ENCODE measurements at regions not wholly inside any gene's neighbourhood (a gene's known extent, or its start where the extent isn't known, plus 50 kb on each side); places are given as distances from the start of the nearest gene placed in this dataset.

- DNase-seq (ENCODE audit: low read depth in 3 of 3) = no peak
Measured at GRCh38 chr15:45743426-45744235, 108.8 kb downstream of the SQOR start.

- DNase-seq (ENCODE audit: low read depth in 3 of 3) = no peak
Measured at GRCh38 chr15:45744236-45744589, 109.4 kb downstream of the SQOR start.

DNA sequence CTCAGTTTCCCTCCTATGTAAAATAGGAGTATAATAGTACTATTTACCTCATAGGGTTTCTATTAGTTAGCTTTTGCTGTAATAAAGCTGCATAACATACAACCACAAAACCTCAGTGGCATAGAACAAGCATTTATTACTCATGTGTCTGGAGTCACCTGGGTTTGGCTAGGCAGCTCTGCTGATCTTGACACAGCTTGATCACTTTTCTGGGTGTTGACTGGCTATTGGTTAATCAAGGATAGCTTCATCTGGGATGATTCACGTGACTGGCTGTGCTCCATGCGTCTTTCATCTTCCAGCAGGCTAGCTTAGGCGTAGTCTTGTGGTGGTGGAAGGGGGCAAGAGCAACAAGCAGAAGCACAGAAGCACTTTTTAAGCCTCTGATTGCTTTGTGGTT lies 112.6 kb downstream of the SQOR start:
- DNase-seq (ENCODE audit: low read depth in 3 of 3) = no peak

GRCh38 chr15:45751629-45752028 lies 116.8 kb downstream of the SQOR start:
- no peak for DNase-seq (ENCODE audit: low read depth in 3 of 3)

GRCh38 chr15:45759936-45760335 lies 125.1 kb downstream of the SQOR start:
- no peak for DNase-seq (ENCODE audit: low read depth in 3 of 3)

- DNase-seq (ENCODE audit: low read depth in 3 of 3) = no peak
Measured at GRCh38 chr15:45762726-45763125, 127.9 kb downstream of the SQOR start.

DNA sequence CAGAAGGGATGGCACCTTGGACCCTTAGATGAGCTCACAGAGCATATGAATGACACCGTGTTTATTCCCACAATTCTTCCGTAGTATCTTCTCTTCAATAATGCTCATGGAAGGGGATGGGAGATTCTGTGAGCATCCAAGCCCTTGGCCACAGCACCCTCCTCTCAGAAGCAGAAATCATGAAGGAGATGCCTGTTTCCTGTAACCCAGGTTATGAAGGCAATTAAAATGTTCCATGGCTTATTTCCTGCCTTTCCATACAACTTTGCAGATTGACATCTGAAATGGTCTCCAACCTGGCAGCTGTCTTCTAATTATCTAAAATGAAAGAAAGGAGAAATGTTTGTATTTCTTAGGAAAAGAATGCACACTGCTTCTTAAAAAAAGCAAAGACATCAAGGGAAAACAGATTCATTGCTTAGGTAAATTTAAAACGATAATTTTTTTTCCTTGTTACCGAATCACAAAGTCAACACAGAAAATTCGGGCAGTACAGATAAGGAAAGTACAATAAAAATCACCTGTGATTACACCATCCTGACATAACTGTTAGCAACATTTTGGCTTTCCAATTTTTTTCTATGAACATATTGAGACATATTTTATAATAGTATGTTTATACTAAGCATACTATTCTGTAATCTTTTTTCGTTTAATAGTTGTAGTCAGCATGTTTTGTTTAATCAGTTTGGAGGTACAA lies 128.5 kb downstream of the SQOR start:
- DNase-seq (ENCODE audit: low read depth in 3 of 3) = no peak

DNA sequence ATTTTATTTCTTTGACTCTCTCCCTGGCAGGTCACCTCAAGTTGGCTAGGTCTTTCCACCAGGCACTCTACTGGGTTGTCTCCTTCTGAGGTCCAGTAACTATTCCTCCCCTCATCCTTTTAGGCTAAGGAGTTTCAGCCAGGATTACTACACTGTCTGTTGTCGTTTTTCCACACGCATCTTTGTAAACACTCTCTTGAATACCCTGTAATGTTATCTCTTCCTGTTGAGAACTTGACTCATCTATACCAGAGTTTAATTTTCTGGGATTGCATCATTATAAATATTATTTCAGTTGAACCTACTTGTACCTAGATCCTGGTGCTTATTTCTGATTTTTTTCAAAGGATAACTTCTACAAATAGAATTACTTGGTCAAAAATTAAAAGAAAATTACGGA lies 138.3 kb downstream of the SQOR start:
- DNase-seq (ENCODE audit: low read depth in 3 of 3) = no peak

GRCh38 chr15:45776772-45777171 lies 141.9 kb downstream of the SQOR start:
- DNase-seq (ENCODE audit: low read depth in 3 of 3) = no peak

DNA sequence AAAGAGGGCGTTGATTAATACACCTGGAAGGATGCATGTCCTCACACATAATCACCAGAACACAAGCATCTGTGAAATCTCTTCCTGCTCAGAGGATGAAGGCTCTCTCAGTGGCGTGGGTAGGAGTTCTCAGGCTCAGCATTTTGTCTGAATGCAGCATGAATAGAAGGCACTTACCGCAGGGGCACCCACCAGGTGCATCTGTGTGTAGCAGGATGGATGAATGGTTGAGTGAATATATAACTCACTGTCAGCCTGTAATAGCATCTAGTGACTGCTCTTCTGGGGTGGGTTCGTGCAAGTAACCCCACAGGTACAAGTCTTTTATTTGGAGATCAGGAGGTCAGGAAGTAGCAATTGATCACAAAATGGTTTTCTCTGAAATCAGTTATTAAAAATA lies 143.0 kb downstream of the SQOR start:
- DNase-seq (ENCODE audit: low read depth in 3 of 3) = no peak

DNA sequence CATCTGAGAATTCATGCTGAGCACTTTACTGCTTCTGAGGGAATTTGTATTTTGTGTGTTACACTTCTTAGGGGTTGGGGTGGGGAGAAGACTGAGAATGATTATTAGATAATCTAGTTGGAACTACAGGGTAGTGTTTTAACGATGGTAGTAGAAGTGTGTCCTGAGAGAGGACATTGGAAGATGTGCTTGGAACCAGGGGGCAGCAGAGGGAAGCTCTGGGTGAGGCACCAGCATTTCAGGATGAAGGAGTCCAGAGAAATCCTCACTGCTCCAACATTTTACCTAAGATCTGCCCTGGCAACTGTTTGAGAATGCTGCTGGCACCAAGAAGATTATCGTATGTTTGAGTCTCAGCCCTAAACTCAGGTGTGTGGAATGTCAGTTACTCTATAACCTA lies 145.5 kb downstream of the SQOR start:
- no peak for DNase-seq (ENCODE audit: low read depth in 3 of 3)

GRCh38 chr15:45784656-45785055 lies 149.8 kb downstream of the SQOR start:
- DNase-seq (ENCODE audit: low read depth in 3 of 3) = no peak

DNA sequence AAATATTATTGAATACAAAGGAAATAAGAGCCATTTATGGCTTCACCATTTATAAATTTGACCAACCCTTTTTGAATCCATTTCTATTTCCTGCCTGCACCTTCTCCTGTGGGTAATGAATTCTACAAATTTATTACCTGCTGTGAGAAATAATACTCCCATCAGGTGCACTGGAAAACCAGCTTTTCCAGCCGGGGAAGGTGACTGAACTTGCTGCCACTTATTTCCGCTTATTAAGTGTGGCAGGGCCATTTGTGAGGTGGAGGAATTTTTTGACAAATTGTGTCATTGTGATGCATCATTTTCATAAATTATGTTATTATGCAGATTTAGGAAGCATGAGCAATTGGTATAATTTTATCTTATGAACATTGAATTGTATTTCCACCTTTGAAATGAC lies 151.1 kb downstream of the SQOR start:
- no peak for DNase-seq (ENCODE audit: low read depth in 3 of 3)

- DNase-seq (ENCODE audit: low read depth in 3 of 3) = no peak
Measured at GRCh38 chr15:45790325-45790943, 155.6 kb downstream of the SQOR start.

- DNase-seq (ENCODE audit: low read depth in 3 of 3) = no peak
Measured at GRCh38 chr15:45794304-45794703, 159.5 kb downstream of the SQOR start.

- DNase-seq (ENCODE audit: low read depth in 3 of 3) = no peak
Measured at GRCh38 chr15:45794712-45795439, 160.0 kb downstream of the SQOR start.

DNA sequence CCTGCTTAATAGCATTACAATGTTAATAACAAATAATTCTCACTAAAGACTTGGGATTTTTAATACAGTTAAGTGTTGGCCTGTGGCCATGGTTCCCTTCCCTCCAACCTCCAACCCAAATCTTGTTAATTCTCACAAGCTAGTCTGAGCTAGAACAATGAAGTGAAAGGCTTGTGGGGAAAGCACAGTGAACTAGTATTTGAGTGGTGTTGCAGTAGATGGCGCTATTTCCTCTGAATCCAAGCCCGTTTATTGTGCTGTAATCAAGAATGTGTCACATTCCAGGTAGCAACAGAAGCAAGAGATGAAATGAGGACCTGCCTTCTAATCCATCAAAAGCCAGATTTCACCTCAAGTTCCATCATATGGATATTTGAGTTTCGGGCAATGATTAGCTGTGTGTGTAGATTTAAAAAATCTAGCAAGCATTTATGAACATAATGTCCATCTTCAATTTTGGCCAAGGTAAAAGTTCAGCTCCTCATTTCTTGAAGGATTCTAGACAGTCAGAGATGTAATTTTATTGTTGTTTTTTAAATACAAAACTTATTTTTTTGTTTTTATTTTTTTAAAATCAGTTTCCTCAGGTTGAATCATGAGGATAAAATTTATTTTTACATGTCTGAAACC lies 160.7 kb downstream of the SQOR start:
- no peak for DNase-seq (ENCODE audit: low read depth in 3 of 3)

DNA sequence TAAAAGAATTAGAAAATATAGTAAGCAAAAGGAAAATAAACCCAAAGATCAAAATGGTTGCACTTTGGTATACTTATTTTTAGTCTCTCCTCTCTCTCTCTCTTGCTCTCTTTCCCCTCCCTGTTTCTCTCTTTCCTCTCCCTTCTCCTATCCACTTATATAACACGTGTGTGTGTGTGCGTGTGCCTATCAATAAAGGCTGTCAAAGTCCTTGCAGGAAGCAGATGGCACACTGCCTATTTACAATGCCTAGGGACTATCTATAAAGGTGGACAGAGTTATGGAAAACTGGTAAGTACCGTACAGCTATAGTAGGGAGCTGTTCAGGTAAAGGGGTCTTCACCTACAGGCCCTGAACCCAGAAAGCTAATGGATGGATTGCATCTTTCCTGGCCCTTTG lies 161.6 kb downstream of the SQOR start:
- no peak for DNase-seq (ENCODE audit: low read depth in 3 of 3)

DNA sequence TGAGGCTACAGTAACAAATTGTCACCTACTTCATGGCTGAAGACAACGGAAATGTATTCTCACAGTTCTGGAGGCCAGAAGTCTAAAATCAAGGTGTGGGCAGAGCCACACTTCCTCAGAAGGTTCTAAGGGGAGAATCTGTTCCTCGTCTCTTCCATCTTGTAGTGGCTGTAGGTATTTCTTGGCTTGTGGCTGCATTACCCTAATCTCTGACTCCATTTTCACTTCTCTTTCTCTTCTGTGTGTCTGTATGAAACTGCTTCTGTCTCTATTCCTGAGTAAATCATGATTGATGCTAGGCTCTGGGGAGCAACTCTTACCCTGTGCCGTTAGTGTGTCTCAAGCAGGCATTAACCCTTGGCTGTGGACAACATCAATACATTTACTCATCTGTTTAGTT lies 164.7 kb downstream of the SQOR start:
- DNase-seq (ENCODE audit: low read depth in 3 of 3) = no peak

DNA sequence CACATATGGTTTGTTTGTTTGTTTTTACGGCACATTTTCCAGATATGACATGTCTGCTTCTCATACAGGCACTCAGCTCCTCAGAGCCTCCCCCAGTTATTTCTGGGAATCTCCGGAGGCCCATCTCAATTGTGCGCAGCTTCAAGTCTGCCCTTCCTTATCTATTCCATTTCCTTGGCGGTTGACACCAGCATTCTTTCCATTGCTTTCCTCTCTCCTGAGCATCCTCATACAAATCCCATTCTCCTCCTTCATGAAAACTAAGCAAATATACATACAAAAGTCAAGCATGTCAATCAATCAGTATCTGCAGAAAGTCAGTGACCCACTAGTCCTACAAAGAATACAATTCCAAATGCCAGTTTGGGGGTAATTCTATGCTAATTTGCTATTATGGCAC lies 166.7 kb downstream of the SQOR start:
- no peak for DNase-seq (ENCODE audit: low read depth in 3 of 3)

DNA sequence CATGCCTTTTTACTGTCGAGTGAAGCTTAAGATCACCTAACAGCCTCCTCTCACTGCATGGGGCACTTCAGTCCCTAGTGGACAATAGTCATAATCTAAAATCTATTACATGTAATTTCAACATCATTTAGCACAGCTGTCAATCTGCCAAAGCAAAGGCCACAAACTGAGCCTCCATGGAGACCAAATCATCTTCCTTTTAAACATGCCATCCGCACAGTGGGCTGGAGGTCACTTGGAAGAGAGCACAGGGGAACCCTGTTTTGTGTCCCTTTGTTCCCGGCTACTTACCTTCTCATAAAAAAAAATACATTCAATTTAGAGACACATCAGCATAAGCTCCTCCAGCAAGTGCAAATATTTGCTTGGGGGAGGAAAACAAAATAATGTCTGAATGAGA lies 167.3 kb downstream of the SQOR start:
- DNase-seq (ENCODE audit: low read depth in 3 of 3) = no peak

DNA sequence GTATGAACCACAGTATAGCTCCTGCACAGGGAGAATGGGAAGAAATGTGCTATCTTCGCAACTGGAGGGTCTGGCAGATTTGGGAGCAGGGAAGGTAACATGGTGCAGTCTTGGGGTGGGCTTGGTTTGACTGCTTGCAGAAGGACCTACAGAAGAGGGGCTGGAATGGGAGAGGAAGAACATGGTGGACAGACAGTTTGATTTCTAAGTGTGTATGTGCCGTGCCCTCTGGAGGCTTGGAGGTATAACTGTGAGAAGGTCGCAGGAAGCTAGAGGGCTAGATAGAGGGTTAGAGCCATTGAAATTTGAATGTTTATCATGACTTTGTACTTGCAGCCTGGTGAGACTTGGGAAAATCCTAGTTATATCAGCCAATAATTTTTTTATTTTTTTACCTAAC lies 169.2 kb downstream of the SQOR start:
- DNase-seq (ENCODE audit: low read depth in 3 of 3) = no peak

All from stimulated activated CD4-positive, alpha-beta T cell treated with anti-CD3 and anti-CD28 coated beads, TNF-alpha, amount 100 ng/mL, for 4 hours (primary cell).